Heart left ventricle (tissue), 16 donors: ENCODE measurements at regions not wholly inside any gene's neighbourhood (a gene's known extent, or its start where the extent isn't known, plus 50 kb on each side); places are given as distances from the start of the nearest gene placed in this dataset.

Source experiments
- ATAC-seq, 4 donors: fragments of 200-7000 bp; cut with Tn5 transposase; one replicate each; pipeline ENCODE4 v1.9.1; 2020 to 2022; ENCODE audit warnings: moderate library complexity in 4 of 4, mild to moderate bottlenecking in 3 of 4, moderate number of reproducible peaks in 1 of 4
- DNase-seq, 5 donors: peaks; one replicate each; pipeline ENCODE4 v3.0.0-alpha.2; 2020
- H3K27ac ChIP-seq, 12 donors: fragments of 200-600 bp; sonication (generic) in 4 of 12; one replicate each; pipeline versions ENCODE4 v1.5.0 to v1.8.0; 2016 to 2022; ENCODE audit warnings: mild to moderate bottlenecking in 2 of 12
- H3K27me3 ChIP-seq, 9 donors: fragments of 200-600 bp; sonication (generic) in 2 of 9; one replicate each; pipeline versions ENCODE4 v1.5.1 to v1.8.0; 2016 to 2022; ENCODE audit warnings: mild to moderate bottlenecking in 3 of 9
- H3K36me3 ChIP-seq, 9 donors: fragments of 200-600 bp; sonication (generic) in 2 of 9; one replicate each; pipeline versions ENCODE4 v1.5.0 to v1.8.0; 2018 to 2022; ENCODE audit warnings: mild to moderate bottlenecking in 2 of 9
- H3K4me1 ChIP-seq, 12 donors: fragments of 200-600 bp; sonication (generic) in 4 of 12; one replicate each; pipeline versions ENCODE4 v1.5.0 to v1.8.0; 2016 to 2022; ENCODE audit warnings: mild to moderate bottlenecking in 3 of 12
- H3K4me3 ChIP-seq, 12 donors: fragments of 200-600 bp; sonication (generic) in 4 of 12; one replicate each; pipeline versions ENCODE4 v1.5.0 to v1.8.0; 2017 to 2022; ENCODE audit warnings: mild to moderate bottlenecking in 9 of 12, moderate library complexity in 4 of 12
- H3K9me3 ChIP-seq, 12 donors: fragments of 200-600 bp; sonication (generic) in 4 of 12; one replicate each; pipeline versions ENCODE4 v1.5.0 to v1.8.0; 2016 to 2022; ENCODE audit warnings: mild to moderate bottlenecking in 1 of 12
- POLR2A ChIP-seq, 2 donors: fragments of 450-650 bp; IDR thresholded peaks; one replicate each; pipeline ENCODE4 v1.6.1; 2017; ENCODE audit warnings: antibody characterized with exemption in 2 of 2, mild to moderate bottlenecking in 2 of 2, moderate library complexity in 2 of 2
- WGBS, 4 donors: extraction: QIAGEN DNeasy Blood & Tissue Kit in 2 of 4; methylation state at CpG; one replicate each; pipeline versions ENCODE4 v1.1.5 to v1.1.7; 2013 to 2018; 5-methylcytosine and 5-hydroxymethylcytosine counted together
- intact Hi-C, 10 donors: fragments of 100-400 bp; cut with DNase I; formaldehyde crosslinking; loops; one replicate each; pipeline versions ENCODE4 v1.11.1 to v1.14.2; 2022
- TF ChIP-seq, protein P1 (sequence below), 12 donors: fragments of 200-600 bp; sonication (generic) in 4 of 12; IDR thresholded peaks; one replicate each; pipeline versions ENCODE4 v1.5.0 to v1.8.0; 2018 to 2022; ENCODE audit warnings: antibody characterized with exemption in 12 of 12, mild to moderate bottlenecking in 5 of 12
- donor health status: ischemic (EF 13 %, LVEDD 7.1; RV severe dilation, severe dysfunction).
- donor health status: healthy with polysubstance abuse.
- donor health status: DM: no; HTN: yes; CAD: no.
- donor health status: DM: no; HTN: no; CAD: no.
- donor health status: ischemic (EF 25% LVEDD 6.9; RV normal size, moderate dysfunction).
- donor health status: ischemic (EF 25% LVEDD 5.7; RV mildly dilated, moderate dysfunction).
- donor health status: healthy.
- donor health status: DM: yes; HTN: yes; CAD: no.
- donor health status: ischemic (EF 35%, LVEDD 5.7; RV mildly dilated, moderate dysfunction).
- donor health status: nonischemic (EF 11% LVEDD 7.7; RV severe dilation, severe dysfunction).
- donor health status: DM: yes; HTN: yes; CAD: no.
- donor health status: PGD.
- donor health status: ischemic (EF 29% LVEDD 5.4; RV normal size, mild dysfunction).
- donor health status: nonischemic (EF 23%, LVEDD 6.1; RV moderate dilation, normal function).

DNA sequence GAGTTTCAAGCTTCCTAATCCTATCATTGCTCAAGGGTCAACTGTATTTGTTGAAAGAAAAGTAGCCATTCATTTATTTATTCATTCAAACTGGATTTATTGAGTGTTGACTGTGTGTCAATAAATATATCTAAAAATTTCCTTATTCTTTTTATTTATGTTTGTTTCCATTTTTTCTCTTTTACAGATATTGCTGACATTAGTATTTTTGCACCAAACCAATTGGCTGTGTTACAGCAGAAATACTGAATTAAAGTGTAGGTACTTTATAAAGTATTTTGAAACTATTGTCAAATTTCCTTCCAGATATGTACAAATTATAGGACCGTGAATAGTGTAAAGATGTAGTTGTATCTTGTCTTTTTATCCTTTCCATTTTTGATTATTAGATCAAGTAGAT lies 692.0 kb upstream of the SLC10A2 start:
- Histone ChIP-seq H3K4me1 (no peaks in the 10 kb centered on the region), H3K27me3 (no peaks in the 10 kb centered on the region), H3K27ac (no peak overlapping the region), H3K36me3 (no peaks in the 10 kb centered on the region), H3K9me3 (no peaks in the 10 kb centered on the region), H3K4me3 (no peak overlapping the region)
- TF ChIP-seq POLR2A (IDR thresholded peaks at IDR 0.05) = no peak
- TF ChIP-seq, protein P1, sequence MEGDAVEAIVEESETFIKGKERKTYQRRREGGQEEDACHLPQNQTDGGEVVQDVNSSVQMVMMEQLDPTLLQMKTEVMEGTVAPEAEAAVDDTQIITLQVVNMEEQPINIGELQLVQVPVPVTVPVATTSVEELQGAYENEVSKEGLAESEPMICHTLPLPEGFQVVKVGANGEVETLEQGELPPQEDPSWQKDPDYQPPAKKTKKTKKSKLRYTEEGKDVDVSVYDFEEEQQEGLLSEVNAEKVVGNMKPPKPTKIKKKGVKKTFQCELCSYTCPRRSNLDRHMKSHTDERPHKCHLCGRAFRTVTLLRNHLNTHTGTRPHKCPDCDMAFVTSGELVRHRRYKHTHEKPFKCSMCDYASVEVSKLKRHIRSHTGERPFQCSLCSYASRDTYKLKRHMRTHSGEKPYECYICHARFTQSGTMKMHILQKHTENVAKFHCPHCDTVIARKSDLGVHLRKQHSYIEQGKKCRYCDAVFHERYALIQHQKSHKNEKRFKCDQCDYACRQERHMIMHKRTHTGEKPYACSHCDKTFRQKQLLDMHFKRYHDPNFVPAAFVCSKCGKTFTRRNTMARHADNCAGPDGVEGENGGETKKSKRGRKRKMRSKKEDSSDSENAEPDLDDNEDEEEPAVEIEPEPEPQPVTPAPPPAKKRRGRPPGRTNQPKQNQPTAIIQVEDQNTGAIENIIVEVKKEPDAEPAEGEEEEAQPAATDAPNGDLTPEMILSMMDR (IDR thresholded peaks at IDR 0.05) = no peak
- ATAC-seq = no peak
- DNase-seq = no peak
- intact Hi-C loops = no loop called here
- 86 to 90% (median 89%) methylated on average over 1 of the region's 1 CpG for WGBS, 4 donors

DNA sequence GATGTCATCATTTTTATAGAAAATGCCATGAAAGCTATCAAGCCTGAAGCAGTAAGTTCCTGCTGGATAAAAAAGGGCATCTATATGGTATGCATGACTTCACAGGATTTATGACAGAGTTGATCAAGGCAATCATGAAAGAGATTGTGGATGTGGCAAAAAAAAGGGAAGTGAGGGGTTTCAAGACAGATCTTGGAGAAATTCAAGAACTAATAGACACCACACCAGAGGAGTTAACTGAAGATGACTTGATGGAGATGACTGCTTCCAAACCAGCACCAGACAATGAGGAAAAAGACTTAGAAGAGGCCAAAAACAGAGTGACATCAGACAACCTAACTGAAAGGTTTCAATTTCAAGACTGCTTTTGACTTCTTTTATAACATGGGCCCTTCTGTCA lies 691.1 kb upstream of the SLC10A2 start:
- no peak for TF ChIP-seq POLR2A (IDR thresholded peaks at IDR 0.05)
- TF ChIP-seq, protein P1 (IDR thresholded peaks at IDR 0.05) = no peak
- Histone ChIP-seq H3K4me3 (no peak overlapping the region), H3K4me1 (no peaks in the 10 kb centered on the region), H3K9me3 (no peaks in the 10 kb centered on the region), H3K27me3 (no peaks in the 10 kb centered on the region), H3K36me3 (no peaks in the 10 kb centered on the region), H3K27ac (no peak overlapping the region)
- no peak for ATAC-seq
- DNase-seq = no peak
- intact Hi-C loops = no loop called here

DNA sequence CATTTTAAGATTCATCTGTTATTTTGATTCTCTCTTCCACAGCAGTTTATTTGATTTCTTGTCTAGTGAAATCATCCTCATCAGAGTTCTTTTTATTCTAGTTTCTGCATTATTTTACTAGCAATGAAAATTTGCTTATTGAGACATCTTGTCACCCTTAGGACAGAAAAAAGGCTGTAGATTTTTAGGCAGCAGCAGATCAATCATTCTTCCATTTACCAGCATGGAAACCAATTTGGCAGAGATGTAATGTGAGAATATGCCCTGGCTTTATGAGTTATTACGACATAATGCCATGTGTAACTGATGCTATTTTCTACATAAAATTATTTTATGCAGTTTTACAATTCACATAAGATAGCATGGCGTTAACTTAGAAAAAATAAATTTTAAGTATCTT lies 688.6 kb upstream of the SLC10A2 start:
- no peaks in the 10 kb centered on the region for H3K36me3 ChIP-seq
- H3K9me3 ChIP-seq = no peaks in the 10 kb centered on the region
- DNase-seq (no peak), ATAC-seq (no peak)
- no peaks in the 10 kb centered on the region for H3K4me1 ChIP-seq
- TF ChIP-seq, protein P1 (IDR thresholded peaks at IDR 0.05) = no peak
- 84 to 92% (median 86%) methylated on average over 2 of the region's 2 CpGs for WGBS, 4 donors
- intact Hi-C loops = no loop called here
- no peak overlapping the region for H3K27ac ChIP-seq
- H3K4me3 ChIP-seq = no peak overlapping the region
- no peaks in the 10 kb centered on the region for H3K27me3 ChIP-seq

DNA sequence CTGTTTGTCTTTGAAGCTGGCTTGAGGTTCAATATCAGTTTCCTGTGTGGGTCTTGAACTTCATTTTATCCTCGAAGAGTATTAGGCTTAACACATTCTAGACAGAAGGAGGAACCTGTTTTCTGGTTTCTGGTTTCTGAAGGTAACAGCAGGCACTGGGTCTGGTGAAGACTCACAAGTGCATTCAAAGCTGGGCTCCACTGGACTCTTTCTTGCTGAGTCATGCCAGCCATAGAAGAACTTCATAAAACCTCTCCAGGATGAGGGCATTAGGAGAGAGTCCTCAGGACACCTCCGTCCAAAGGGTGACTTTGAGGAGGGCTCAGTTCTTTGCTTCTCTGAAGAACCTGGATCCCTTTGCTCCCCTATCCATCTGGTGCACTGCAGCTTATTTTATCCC lies 668.6 kb upstream of the SLC10A2 start:
- DNase-seq (no peak), ATAC-seq (no peak)
- Histone ChIP-seq H3K4me1 (peaks cover 0 to 3% (median 0%) of the 10 kb centered on the region in 12 donors), H3K27me3 (no peaks in the 10 kb centered on the region), H3K9me3 (no peaks in the 10 kb centered on the region), H3K4me3 (no peak overlapping the region), H3K36me3 (no peaks in the 10 kb centered on the region), H3K27ac (no peak overlapping the region)
- no peak for TF ChIP-seq POLR2A (IDR thresholded peaks at IDR 0.05)
- TF ChIP-seq, protein P1 (IDR thresholded peaks at IDR 0.05) = no peak
- intact Hi-C loops = no loop called here
- WGBS, 4 donors = 72 to 85% (median 77%) methylated on average over 2 of the region's 2 CpGs
